Lower lobe of right lung (tissue), 2 donors: ENCODE measurements at regions not wholly inside any gene's neighbourhood (a gene's known extent, or its start where the extent isn't known, plus 50 kb on each side); places are given as distances from the start of the nearest gene placed in this dataset.
"Not testable (repeated sequence)": the region's sequence is repeated elsewhere in the genome, so short reads cannot be mapped to it uniquely, and the experiment has no call there.

Experiments used
- ATAC-seq, 2 donors: fragments of 200-7000 bp; cut with Tn5 transposase; one replicate each; pipeline ENCODE4 v1.9.1; 2020 to 2022; ENCODE audit warnings: mild to moderate bottlenecking in 2 of 2, moderate library complexity in 2 of 2
- DNase-seq: peaks from one replicate; pipeline ENCODE4 v3.0.0-alpha.2; 2020
- H3K27ac ChIP-seq: fragments of 200-600 bp; one replicate; pipeline ENCODE4 v1.8.0; 2022
- H3K27me3 ChIP-seq: fragments of 200-600 bp; one replicate; pipeline ENCODE4 v1.8.0; 2022; ENCODE audit warnings: low read depth
- H3K36me3 ChIP-seq: fragments of 200-600 bp; one replicate; pipeline ENCODE4 v1.8.0; 2022; ENCODE audit warnings: mild to moderate bottlenecking
- H3K4me1 ChIP-seq: fragments of 200-600 bp; one replicate; pipeline ENCODE4 v1.8.0; 2022
- H3K4me3 ChIP-seq: fragments of 200-600 bp; one replicate; pipeline ENCODE4 v1.8.0; 2022; ENCODE audit warnings: mild to moderate bottlenecking
- H3K9me3 ChIP-seq: fragments of 200-600 bp; one replicate; pipeline ENCODE4 v1.8.0; 2022
- CTCF ChIP-seq: fragments of 200-600 bp; IDR thresholded peaks from one replicate; pipeline ENCODE4 v1.8.0; 2022; ENCODE audit warnings: antibody characterized with exemption, mild to moderate bottlenecking
- intact Hi-C: fragments of 100-400 bp; cut with DNase I; formaldehyde crosslinking; loops from one replicate; pipeline ENCODE4 v1.11.0; 2022
- donor health status: DM: no; HTN: yes; CAD: no; lungs with severe emphysema.

- Histone ChIP-seq H3K4me1 (no peaks in the 10 kb centered on the region), H3K27me3 (no peaks in the 10 kb centered on the region), H3K9me3 (no peaks in the 10 kb centered on the region), H3K4me3 (no peak overlapping the region), H3K27ac (no peak overlapping the region), H3K36me3 (no peaks in the 10 kb centered on the region)
- no peak for TF ChIP-seq CTCF
- intact Hi-C loops: no loop called here
- DNase-seq (peak; percentile 27), ATAC-seq (no peak)
Measured at GRCh38 chr4:57943682-57944081, 833.5 kb upstream of the IGFBP7 start.

GRCh38 chr4:57937326-57937725, 827.1 kb upstream of the IGFBP7 start:
- intact Hi-C loops: not testable (repeated sequence)

DNA sequence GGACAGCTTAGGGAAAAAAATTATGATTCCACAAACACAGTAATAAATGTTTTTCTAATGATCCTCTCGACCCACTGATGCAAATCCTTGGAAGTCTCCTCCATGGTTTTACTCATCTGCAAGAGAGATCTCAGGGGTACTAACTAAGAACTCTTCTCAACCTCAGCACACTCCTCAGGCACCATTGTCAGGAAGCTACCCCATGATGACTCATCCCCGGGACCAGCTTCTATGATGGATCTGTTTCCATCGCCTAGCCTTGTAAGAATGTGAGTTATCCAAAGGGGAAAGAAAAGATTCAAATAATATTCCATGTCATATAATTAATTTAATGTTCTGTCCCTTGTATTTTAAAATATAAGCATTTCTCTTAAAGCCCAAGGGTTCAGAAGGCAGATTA, 816.1 kb upstream of the IGFBP7 start:
- Histone ChIP-seq H3K27me3 (no peaks in the 10 kb centered on the region), H3K9me3 (no peaks in the 10 kb centered on the region), H3K4me3 (no peak overlapping the region), H3K27ac (no peak overlapping the region), H3K4me1 (no peaks in the 10 kb centered on the region), H3K36me3 (no peaks in the 10 kb centered on the region)
- no peak for TF ChIP-seq CTCF
- no peak for ATAC-seq
- no peak for DNase-seq
- intact Hi-C loops: no loop called here

More at GRCh38 chr4:57937326-57937725, 827.1 kb upstream of the IGFBP7 start:
- H3K4me1 ChIP-seq, H3K27ac ChIP-seq, H3K4me3 ChIP-seq, ATAC-seq, H3K9me3 ChIP-seq, H3K27me3 ChIP-seq, H3K36me3 ChIP-seq, DNase-seq: not testable (repeated sequence)

- Histone ChIP-seq H3K27ac (no peak overlapping the region), H3K4me3 (no peak overlapping the region), H3K9me3 (no peaks in the 10 kb centered on the region), H3K4me1 (no peaks in the 10 kb centered on the region), H3K36me3 (no peaks in the 10 kb centered on the region), H3K27me3 (no peaks in the 10 kb centered on the region)
- no peak for TF ChIP-seq CTCF
- ATAC-seq (no peak), DNase-seq (no peak)
- intact Hi-C loops: no loop called here
Measured at GRCh38 chr4:57924951-57925350, 814.8 kb upstream of the IGFBP7 start.

DNA sequence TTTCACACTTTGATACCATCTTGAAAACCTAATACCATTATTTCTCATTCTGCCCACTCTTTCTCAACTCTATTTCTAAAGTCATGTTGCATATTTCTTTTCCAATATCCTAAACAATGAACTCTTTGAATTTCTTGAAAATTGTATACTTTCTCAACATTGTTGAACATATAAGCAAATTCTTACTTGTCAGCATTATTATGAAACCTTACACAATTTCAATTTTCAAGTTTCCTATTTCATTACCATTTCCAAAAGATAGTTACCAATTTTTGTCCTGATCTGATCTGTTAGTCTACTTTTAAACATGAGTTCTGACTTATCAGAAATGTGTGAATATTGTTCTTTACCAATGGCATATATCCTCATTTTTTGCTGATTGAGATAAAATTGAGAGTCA, 806.3 kb upstream of the IGFBP7 start:
- no peak for TF ChIP-seq CTCF
- no peaks in the 10 kb centered on the region for H3K36me3 ChIP-seq
- no peak for ATAC-seq
- no peak for DNase-seq
- no peaks in the 10 kb centered on the region for H3K27me3 ChIP-seq
- no peaks in the 10 kb centered on the region for H3K4me1 ChIP-seq
- H3K4me3 ChIP-seq: no peak overlapping the region
- H3K27ac ChIP-seq: no peak overlapping the region
- H3K9me3 ChIP-seq: no peaks in the 10 kb centered on the region
- intact Hi-C loops: no loop called here

GRCh38 chr4:57911203-57911602, 801.0 kb upstream of the IGFBP7 start:
- ATAC-seq: no peak
- no peaks in the 10 kb centered on the region for H3K4me1 ChIP-seq
- no peak for TF ChIP-seq CTCF
- no peak overlapping the region for H3K27ac ChIP-seq
- H3K9me3 ChIP-seq: no peaks in the 10 kb centered on the region
- no peaks in the 10 kb centered on the region for H3K27me3 ChIP-seq
- no peaks in the 10 kb centered on the region for H3K36me3 ChIP-seq
- no peak overlapping the region for H3K4me3 ChIP-seq
- no peak for DNase-seq
- intact Hi-C loops: no loop called here
